ENCODE measurements at regions not wholly inside any gene's neighbourhood (a gene's known extent, or its start where the extent isn't known, plus 50 kb on each side); places are given as distances from the start of the nearest gene placed in this dataset.
"Not testable (repeated sequence)": the region's sequence is repeated elsewhere in the genome, so short reads cannot be mapped to it uniquely, and the experiment has no call there.

DNA sequence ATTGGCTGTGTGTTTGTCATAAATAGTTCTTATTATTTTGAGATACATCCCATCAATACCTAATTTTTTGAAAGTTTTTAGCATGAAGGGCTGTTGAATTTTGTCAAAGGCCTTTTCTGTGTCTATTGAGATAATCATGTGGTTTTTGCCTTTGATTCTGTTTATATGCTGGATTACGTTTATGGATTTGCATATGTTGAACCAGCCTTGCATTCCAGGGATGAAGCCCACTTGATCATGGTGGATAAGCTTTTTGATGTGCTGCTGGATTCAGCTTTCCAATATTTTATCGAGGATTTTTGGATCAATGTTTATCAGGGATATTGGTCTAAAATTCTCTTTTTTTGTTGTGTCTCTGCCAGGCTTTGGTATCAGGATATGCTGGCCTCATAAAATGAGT lies 82.4 kb upstream of the B3GAT1 start:
- TF ChIP-seq, protein P1, sequence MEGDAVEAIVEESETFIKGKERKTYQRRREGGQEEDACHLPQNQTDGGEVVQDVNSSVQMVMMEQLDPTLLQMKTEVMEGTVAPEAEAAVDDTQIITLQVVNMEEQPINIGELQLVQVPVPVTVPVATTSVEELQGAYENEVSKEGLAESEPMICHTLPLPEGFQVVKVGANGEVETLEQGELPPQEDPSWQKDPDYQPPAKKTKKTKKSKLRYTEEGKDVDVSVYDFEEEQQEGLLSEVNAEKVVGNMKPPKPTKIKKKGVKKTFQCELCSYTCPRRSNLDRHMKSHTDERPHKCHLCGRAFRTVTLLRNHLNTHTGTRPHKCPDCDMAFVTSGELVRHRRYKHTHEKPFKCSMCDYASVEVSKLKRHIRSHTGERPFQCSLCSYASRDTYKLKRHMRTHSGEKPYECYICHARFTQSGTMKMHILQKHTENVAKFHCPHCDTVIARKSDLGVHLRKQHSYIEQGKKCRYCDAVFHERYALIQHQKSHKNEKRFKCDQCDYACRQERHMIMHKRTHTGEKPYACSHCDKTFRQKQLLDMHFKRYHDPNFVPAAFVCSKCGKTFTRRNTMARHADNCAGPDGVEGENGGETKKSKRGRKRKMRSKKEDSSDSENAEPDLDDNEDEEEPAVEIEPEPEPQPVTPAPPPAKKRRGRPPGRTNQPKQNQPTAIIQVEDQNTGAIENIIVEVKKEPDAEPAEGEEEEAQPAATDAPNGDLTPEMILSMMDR (IDR thresholded peaks at IDR 0.05): not testable (repeated sequence)
- not testable (repeated sequence) for TF ChIP-seq POLR2A, EP300, POLR2AphosphoS5 (IDR thresholded peaks at IDR 0.05)
